HEK293 (cell line): ENCODE measurements at regions not wholly inside any gene's neighbourhood (a gene's known extent, or its start where the extent isn't known, plus 50 kb on each side); places are given as distances from the start of the nearest gene placed in this dataset.

ENCODE experiments used
- CTCF ChIA-PET: fragments of 350-600 bp; formaldehyde crosslinking; extraction: SDS; loops from one replicate; lab custom pipeline; 2021; ENCODE audit warnings: antibody characterized with exemption; lab: Yijun Ruan, JAX
- POLR2A ChIA-PET: fragments of 300-600 bp; formaldehyde crosslinking; extraction: SDS; loops from one replicate; lab custom pipeline; 2020; ENCODE audit warnings: antibody characterized with exemption, inconsistent platforms; lab: Yijun Ruan, JAX
- H3K27ac ChIP-seq: fragments of 200-500 bp; sonication (Bioruptor generic); 2 replicates; pipeline ENCODE4 v1.5.1; 2014; ENCODE audit warnings: low read depth, low read length, control low read depth, inconsistent platforms; ENCODE audit errors: extremely low read depth
- H3K36me3 ChIP-seq, 2 experiments: fragments of 200-500 bp in 1 of 2; sonication (Bioruptor generic) in 1 of 2; 1 replicate in 1 of 2; 2 replicates in 1 of 2; pipeline ENCODE4 v1.5.1; 2014 to 2017; ENCODE audit warnings: inconsistent platforms in 2 of 2, low read length in 2 of 2; ENCODE audit not compliant: control insufficient read depth in 2 of 2, insufficient read depth in 1 of 2
- H3K4me1 ChIP-seq: fragments of 200-500 bp; sonication (Bioruptor generic); 2 replicates; pipeline ENCODE4 v1.5.1; 2014; ENCODE audit warnings: mild to moderate bottlenecking, low read length, inconsistent platforms; ENCODE audit not compliant: control insufficient read depth, insufficient read depth
- H3K4me3 ChIP-seq: 2 replicates; pipeline ENCODE4 v1.5.1; 2011; ENCODE audit warnings: low read depth, mild to moderate bottlenecking, control low read depth, low read length, moderate library complexity
- H3K9me3 ChIP-seq: fragments of 200-500 bp; sonication (Bioruptor generic); 2 replicates; pipeline ENCODE4 v1.5.1; 2014; ENCODE audit warnings: low read depth, low read length, inconsistent platforms; ENCODE audit not compliant: control insufficient read depth, insufficient read depth
- GLIS1 ChIP-seq: fragments of 450-650 bp; formaldehyde crosslinking; IDR thresholded peaks from 2 replicates; pipeline ENCODE4 v1.5.1; 2016; ENCODE audit warnings: missing biosample characterization, missing genetic modification characterization
- KLF7 ChIP-seq: fragments of 450-650 bp; formaldehyde crosslinking; IDR thresholded peaks from 2 replicates; pipeline ENCODE4 v1.5.1; 2016; ENCODE audit warnings: missing biosample characterization, missing genetic modification characterization, borderline replicate concordance
- MYNN ChIP-seq: fragments of 450-650 bp; formaldehyde crosslinking; IDR thresholded peaks from 2 replicates; pipeline ENCODE4 v1.5.1; 2016; ENCODE audit warnings: missing biosample characterization, missing genetic modification characterization, borderline replicate concordance
- PRDM1 ChIP-seq: fragments of 450-650 bp; formaldehyde crosslinking; IDR thresholded peaks from 2 replicates; pipeline ENCODE4; 2016; ENCODE audit warnings: missing biosample characterization, missing genetic modification characterization
- SCRT2 ChIP-seq: fragments of 450-650 bp; formaldehyde crosslinking; IDR thresholded peaks from 2 replicates; pipeline ENCODE4 v1.5.1; 2016; ENCODE audit warnings: missing biosample characterization, missing genetic modification characterization
- TRIM28 ChIP-seq: IDR thresholded peaks from 2 replicates; pipeline ENCODE4 v1.6.1; 2011; ENCODE audit warnings: low read length, control low read depth, borderline replicate concordance
- ZNF394 ChIP-seq: fragments of 450-650 bp; formaldehyde crosslinking; IDR thresholded peaks from 2 replicates; pipeline ENCODE4 v1.5.1; 2016; ENCODE audit warnings: missing biosample characterization, missing genetic modification characterization, mild to moderate bottlenecking, moderate library complexity, borderline replicate concordance
- ZNF449 ChIP-seq: fragments of 450-650 bp; formaldehyde crosslinking; IDR thresholded peaks from 2 replicates; pipeline ENCODE4 v1.5.1; 2017; ENCODE audit warnings: missing biosample characterization, mild to moderate bottlenecking, missing genetic modification characterization, moderate library complexity
- ZNF514 ChIP-seq: fragments of 450-650 bp; formaldehyde crosslinking; IDR thresholded peaks from 2 replicates; pipeline ENCODE4 v1.5.1; 2016; ENCODE audit warnings: missing biosample characterization, missing genetic modification characterization
- ZNF677 ChIP-seq: fragments of 450-650 bp; IDR thresholded peaks from 2 replicates; pipeline ENCODE4 v1.5.0; 2018; ENCODE audit warnings: missing biosample characterization, mild to moderate bottlenecking, missing genetic modification characterization, moderate library complexity
- ZNF76 ChIP-seq: fragments of 450-650 bp; formaldehyde crosslinking; IDR thresholded peaks from 2 replicates; pipeline ENCODE4; 2016; ENCODE audit warnings: low read depth, missing biosample characterization, missing genetic modification characterization, borderline replicate concordance
- TF ChIP-seq, protein P1 (sequence below): fragments of 450-650 bp; formaldehyde crosslinking; IDR thresholded peaks from 2 replicates; pipeline ENCODE4 v1.5.1; 2017; ENCODE audit warnings: missing biosample characterization, missing genetic modification characterization
- TF ChIP-seq, protein P2 (sequence below): fragments of 450-650 bp; formaldehyde crosslinking; IDR thresholded peaks from 2 replicates; pipeline ENCODE4 v1.5.1; 2017; ENCODE audit warnings: missing biosample characterization, missing genetic modification characterization

- ChIA-PET CTCF (interaction anchor here (0.9 to 1.7 kb wide), 3 partner anchors 9 to 45 kb away, joined by 3 to 4 read pairs (median 4); no protein-coding TSS in a partner anchor), POLR2A (interaction anchor here (0.5 kb wide), 1 partner anchor 256 kb away, joined by 3 read pairs; no protein-coding TSS in a partner anchor)
- H3K27ac ChIP-seq: no peak overlapping the region
- H3K9me3 ChIP-seq: no peaks in the 10 kb centered on the region
- TF ChIP-seq ZNF394: no peak
- no peak for TF ChIP-seq SCRT2 (tag by site-specific recombination)
- TF ChIP-seq PRDM1 (tag by site-specific recombination): peak; percentile 64
- no peak for TF ChIP-seq GLIS1 (tag by site-specific recombination)
- no peak overlapping the region for H3K4me3 ChIP-seq
- H3K36me3 ChIP-seq: no peaks in the 10 kb centered on the region
- no peaks in the 10 kb centered on the region for H3K4me1 ChIP-seq
Observed at GRCh38 chr11:123362941-123363340, 67.1 kb upstream of the GRAMD1B start.

- no peaks in the 10 kb centered on the region for H3K4me1 ChIP-seq
- H3K36me3 ChIP-seq: no peaks in the 10 kb centered on the region
- H3K9me3 ChIP-seq: no peaks in the 10 kb centered on the region
- ChIA-PET POLR2A (no interaction called here), CTCF (interaction anchor here (0.9 kb wide), 1 partner anchor 46 kb away, joined by 4 read pairs; no protein-coding TSS in a partner anchor)
- TF ChIP-seq, protein P1, sequence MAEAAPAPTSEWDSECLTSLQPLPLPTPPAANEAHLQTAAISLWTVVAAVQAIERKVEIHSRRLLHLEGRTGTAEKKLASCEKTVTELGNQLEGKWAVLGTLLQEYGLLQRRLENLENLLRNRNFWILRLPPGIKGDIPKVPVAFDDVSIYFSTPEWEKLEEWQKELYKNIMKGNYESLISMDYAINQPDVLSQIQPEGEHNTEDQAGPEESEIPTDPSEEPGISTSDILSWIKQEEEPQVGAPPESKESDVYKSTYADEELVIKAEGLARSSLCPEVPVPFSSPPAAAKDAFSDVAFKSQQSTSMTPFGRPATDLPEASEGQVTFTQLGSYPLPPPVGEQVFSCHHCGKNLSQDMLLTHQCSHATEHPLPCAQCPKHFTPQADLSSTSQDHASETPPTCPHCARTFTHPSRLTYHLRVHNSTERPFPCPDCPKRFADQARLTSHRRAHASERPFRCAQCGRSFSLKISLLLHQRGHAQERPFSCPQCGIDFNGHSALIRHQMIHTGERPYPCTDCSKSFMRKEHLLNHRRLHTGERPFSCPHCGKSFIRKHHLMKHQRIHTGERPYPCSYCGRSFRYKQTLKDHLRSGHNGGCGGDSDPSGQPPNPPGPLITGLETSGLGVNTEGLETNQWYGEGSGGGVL (tag by site-specific recombination): no peak
- TF ChIP-seq ZNF677: no peak
- no peak for TF ChIP-seq TRIM28
- TF ChIP-seq ZNF76 (tag by site-specific recombination): no peak
- TF ChIP-seq KLF7 (tag by site-specific recombination): no peak
- TF ChIP-seq, protein P2, sequence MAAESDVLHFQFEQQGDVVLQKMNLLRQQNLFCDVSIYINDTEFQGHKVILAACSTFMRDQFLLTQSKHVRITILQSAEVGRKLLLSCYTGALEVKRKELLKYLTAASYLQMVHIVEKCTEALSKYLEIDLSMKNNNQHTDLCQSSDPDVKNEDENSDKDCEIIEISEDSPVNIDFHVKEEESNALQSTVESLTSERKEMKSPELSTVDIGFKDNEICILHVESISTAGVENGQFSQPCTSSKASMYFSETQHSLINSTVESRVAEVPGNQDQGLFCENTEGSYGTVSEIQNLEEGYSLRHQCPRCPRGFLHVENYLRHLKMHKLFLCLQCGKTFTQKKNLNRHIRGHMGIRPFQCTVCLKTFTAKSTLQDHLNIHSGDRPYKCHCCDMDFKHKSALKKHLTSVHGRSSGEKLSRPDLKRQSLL: no peak
- TF ChIP-seq ZNF449 (tag by site-specific recombination): no peak
- TF ChIP-seq ZNF514 (tag by site-specific recombination): no peak
- no peak overlapping the region for H3K4me3 ChIP-seq
- H3K27ac ChIP-seq: no peak overlapping the region
Observed at GRCh38 chr11:123362186-123362585, 67.9 kb upstream of the GRAMD1B start.

- Histone ChIP-seq H3K9me3 (no peaks in the 10 kb centered on the region), H3K36me3 (no peaks in the 10 kb centered on the region), H3K27ac (no peak overlapping the region), H3K4me3 (no peak overlapping the region), H3K4me1 (no peaks in the 10 kb centered on the region)
- TF ChIP-seq PRDM1 (tag by site-specific recombination) (0 out of 2 replicates have a peak, but pooled peaks have one; percentile 32), MYNN (tag by site-specific recombination) (no peak)
- POLR2A ChIA-PET: no interaction called here
- CTCF ChIA-PET: interaction anchor here (1.6 kb wide), 1 partner anchor 118 kb away, joined by 3 read pairs; no protein-coding TSS in a partner anchor
Observed at GRCh38 chr11:123361110-123361509, 69.0 kb upstream of the GRAMD1B start.
